GM12892 (cell line): ENCODE measurements at regions not wholly inside any gene's neighbourhood (a gene's known extent, or its start where the extent isn't known, plus 50 kb on each side); places are given as distances from the start of the nearest gene placed in this dataset.

Experiments
- POLR2A ChIP-seq: IDR thresholded peaks from 2 replicates; pipeline ENCODE4 v1.6.1; 2011; ENCODE audit warnings: low read depth, low read length, control low read depth
- POLR2AphosphoS5 ChIP-seq: IDR thresholded peaks from 2 replicates; pipeline ENCODE4 v1.6.1; 2011; ENCODE audit warnings: low read depth, low read length, control low read depth
- TAF1 ChIP-seq: IDR thresholded peaks from 2 replicates; pipeline ENCODE4 v1.6.1; 2011; ENCODE audit warnings: low read depth, mild to moderate bottlenecking, control low read depth, low read length, borderline replicate concordance

DNA sequence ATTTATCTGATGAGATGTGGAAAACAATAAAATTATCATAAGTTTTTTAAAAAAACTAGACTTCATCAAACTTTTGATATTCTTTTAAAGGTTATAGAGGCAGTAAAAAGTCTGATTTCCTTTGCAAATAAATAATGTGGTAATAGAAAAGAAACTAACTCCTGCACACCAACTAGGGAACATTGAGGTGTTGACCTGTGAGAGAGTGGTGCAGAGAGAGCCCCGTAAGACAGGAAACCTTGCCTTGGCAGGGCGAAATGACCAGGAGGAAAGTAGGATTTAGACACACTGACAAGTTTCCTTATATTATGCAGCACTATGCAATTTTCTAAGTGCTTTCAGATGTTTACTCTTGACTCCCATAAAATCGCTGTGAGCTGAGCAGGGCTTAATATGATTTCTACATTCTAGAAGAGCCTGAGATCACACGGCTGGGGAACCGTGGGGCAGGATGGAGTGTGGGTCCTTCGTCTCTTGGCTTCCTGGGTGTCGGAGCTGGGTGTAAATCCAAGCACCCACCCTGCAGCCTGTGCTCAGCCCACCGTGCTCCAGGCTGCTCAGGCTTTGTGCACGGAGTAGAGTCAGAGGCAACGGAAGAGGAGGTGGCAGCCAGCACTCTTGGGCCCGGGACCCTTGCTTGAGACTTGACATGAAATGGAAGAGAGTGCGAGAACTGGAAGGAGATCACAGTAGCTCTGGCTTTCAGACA is 61.3 kb upstream of the FOXQ1 start:
- TF ChIP-seq POLR2AphosphoS5: no peak
- no peak for TF ChIP-seq TAF1
- TF ChIP-seq POLR2A: no peak
